Stimulated activated CD4-positive, alpha-beta T cell treated with anti-CD3 and anti-CD28 coated beads, Interleukin-2, amount 100 ng/mL, for 4 hours (primary cell): ENCODE measurements at regions not wholly inside any gene's neighbourhood (a gene's known extent, or its start where the extent isn't known, plus 50 kb on each side); places are given as distances from the start of the nearest gene placed in this dataset.

ENCODE experiments used
- DNase-seq: peaks from one replicate; pipeline ENCODE4 v3.0.0-alpha.2; 2020; ENCODE audit warnings: low read depth

DNA sequence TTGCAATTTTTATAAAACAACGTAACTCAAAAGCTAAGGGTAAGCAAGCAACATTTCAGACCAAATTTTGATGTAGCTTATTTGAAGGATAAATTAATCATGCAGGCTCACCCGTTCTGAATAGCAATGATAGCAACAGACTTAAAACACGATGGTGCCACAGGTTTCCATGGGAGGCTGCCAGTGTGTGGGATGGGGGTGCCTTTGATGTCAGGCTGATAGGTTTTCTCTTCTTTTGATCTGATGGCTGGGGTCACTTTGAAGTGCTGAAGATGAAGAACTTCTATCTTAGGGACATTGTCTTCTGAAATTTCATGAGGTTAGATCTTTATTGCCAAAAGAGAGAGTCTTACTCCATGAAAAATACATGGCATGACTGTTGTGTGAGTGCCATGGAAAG is 206.8 kb downstream of the LPIN1 start:
- no peak for DNase-seq

DNA sequence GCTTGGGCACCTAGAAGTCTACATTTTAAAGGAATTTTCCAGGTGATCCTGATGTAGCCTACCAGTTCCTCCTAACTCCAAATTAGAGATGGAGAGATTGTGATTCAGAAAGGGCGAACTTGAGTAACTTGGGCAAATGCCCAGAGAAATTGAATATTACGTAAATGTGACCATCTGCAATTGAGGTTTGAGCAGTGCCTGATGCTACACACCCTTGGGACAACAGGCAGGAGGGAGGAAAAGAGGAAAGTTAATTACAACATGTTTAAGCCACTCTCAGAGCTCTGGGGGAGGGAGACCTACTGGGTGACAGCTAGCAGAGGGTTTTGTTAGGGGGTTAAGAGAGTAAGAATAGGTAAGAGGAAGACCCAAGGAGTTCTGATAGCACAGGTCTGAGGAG is 208.9 kb downstream of the LPIN1 start:
- no peak for DNase-seq

DNA sequence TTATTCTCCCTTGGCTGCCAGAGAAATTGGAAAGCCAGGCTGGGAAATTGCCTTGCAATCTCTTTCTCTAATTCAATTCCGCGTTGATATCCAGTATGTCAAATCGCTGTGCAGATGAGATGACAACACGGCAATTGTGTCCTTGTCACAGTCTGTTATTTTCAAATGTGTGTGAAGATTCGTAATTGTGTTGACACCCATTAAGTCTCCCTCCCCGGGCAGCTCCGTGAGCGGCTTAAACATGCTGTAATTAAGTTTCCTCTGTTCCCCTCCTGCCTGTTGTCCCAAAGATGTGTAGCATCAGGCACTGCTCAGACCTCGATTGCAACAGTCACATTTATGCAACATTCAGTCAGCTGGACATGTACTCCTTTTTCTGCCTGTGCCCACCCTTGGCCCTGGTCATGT is 209.5 kb downstream of the LPIN1 start:
- DNase-seq: no peak

DNA sequence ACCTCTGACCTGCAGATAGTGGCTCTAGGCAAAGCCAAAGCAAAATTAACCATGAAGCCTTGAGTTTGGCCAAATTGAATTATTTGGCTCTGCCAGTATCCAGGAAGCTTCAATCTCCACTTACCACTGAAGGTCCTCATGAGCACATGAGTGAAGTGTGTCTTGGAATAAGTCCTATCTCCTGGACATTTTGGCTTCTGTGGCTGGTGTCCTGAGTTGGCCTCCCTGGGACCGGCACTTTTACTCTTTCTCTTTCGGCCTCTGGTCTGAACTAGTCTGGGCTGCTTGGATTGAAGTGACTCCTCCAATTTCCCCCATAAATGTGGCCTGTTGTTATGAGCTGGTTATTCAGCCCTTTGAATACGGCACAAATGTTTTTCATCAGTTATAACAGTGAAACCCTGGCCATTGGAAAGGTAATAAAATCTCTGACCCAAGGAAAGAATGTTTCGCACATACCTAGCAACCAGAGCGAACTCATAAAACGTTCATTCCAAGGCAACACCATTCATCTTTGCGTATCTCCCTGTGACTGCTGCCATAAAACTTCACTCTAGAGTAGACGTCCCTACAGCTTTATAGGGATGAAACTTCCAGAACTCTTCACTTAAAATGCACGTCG is 216.4 kb downstream of the LPIN1 start:
- DNase-seq: no peak

DNA sequence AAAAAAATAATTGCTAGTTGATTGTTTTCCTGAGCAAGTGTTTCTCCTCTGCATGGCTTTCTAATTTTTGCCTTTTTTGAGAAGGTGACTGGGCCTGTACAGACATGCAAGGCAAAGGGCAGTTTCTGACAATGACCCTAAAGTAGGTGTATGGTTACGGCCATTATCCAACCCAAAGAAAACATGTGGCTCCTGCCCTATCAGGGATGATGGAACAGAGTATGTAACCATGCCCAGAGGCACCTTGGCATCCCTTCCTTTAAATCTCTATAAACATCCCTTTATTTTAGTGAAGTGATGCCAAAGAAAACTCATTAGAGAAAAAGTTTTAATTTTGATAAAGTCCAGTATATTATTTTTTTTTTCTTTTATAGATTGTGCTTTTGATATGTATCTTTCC is 217.5 kb downstream of the LPIN1 start:
- DNase-seq: no peak

DNA sequence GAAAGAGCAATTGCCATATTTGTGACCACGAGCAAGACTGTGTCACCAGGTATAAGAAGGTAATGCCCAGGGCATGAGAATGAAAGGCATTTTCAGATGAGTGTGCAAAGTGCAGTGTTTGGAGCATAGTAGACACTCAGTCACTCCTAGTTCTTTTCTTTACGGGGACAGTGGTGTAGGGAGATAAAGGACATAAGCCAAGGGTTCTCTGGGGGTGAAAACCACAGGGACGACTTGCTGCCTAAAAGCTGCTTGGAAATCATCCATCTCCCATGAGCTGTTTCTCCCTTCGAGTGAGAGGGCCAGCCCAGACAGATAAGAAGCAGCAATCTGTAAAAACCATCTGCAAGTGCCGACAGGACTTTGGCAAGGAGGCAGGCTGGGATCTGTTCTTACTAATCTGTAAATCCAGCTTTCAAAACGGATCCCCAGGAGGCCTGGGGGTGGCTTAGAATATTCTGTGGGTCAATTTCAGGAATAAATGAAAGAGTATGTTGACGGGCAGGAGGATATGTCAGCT is 221.6 kb downstream of the LPIN1 start:
- DNase-seq: no peak

DNA sequence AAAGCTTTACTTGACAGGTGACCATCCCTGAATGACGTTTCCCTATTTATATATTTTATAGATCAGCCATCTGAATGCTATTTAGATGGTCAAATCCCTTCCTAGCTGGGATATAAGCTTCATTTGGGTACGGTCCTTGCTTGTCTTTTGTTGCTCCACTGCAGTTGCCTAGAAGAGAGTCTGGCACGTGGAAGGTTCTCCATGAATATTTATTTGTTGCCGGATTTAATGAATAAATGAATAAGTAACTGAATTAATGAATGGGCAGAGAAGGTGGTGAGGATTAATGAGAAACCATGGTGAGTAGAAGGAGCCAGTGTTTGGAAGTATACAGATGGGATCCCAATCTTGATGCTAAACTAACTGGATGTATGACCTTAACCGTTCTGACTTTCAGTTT is 222.1 kb downstream of the LPIN1 start:
- DNase-seq: no peak

DNA sequence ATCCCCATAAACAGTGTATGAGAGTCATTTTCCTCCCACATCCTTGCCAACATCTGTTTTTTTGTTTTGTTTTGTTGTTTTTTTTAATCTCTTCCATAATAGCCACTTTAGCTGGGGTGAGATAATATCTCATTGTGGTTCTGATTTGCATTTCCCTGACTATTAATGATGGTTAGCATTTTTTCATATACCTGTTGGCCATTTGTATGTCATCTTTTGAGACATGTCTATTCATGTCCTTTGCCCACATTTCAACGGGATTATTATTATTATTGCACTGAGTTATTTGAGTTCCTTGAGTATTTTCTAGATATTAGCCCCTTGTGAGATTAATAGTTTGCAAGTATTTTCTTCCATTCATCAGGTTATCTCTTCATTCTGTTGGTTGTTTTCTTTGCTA is 223.3 kb downstream of the LPIN1 start:
- DNase-seq: no peak

DNA sequence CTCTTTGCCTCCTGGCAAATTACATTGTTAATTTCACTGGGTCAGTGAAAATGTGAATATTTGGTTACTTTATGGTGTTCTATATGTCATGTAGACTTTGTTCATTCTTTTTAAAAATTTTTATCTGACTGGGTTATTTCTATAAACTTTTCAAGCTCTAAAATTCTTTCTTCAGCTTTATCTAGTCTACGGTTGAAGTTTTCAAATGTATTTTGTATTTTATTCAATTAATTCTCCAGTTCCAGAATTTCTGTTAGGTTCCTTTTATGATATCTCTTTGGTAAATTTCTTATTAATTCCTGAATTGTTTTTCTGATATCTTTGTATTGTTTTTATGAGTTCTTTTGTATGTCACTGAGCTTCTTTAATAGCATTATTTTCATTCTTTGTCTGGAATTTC is 228.1 kb downstream of the LPIN1 start:
- no peak for DNase-seq

DNA sequence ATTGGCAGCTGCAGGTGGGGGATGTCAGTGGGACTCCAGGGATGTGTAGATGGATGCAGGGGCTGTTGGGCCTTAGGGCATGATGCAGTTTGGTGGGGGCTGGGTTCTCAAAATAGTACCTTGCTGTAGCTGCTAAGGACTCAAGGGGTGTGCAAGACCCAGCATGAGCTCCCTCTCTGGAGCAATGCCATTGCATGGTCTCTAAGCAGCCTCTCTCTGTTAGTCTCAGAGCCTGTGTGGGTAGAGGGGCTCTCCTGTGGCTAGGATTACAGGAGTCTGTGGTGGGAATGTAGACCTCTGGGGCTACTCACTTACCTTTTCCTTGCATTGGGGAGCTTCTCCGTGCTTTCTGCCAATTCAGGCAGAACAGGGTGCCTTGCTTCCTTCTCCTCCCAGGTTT is 228.9 kb downstream of the LPIN1 start:
- DNase-seq: no peak

DNA sequence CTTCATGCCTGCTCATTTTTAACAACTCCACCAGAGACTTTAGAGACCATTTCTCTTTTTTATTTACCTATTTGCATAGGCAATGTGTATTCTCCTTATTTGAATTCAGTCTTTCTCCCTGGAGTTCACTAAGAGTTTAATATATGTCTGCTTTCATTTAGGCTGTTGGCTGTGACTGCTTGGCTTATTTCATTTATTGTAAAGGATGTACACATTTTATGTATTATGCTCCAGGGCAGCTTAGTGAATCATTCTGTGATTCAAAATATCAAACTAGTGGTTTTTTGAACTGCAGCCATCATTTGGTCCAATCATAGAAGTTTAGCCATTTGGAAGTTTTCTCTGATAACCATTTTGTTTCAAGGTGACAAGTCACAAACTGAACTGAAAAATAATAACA is 229.6 kb downstream of the LPIN1 start:
- DNase-seq: no peak

DNA sequence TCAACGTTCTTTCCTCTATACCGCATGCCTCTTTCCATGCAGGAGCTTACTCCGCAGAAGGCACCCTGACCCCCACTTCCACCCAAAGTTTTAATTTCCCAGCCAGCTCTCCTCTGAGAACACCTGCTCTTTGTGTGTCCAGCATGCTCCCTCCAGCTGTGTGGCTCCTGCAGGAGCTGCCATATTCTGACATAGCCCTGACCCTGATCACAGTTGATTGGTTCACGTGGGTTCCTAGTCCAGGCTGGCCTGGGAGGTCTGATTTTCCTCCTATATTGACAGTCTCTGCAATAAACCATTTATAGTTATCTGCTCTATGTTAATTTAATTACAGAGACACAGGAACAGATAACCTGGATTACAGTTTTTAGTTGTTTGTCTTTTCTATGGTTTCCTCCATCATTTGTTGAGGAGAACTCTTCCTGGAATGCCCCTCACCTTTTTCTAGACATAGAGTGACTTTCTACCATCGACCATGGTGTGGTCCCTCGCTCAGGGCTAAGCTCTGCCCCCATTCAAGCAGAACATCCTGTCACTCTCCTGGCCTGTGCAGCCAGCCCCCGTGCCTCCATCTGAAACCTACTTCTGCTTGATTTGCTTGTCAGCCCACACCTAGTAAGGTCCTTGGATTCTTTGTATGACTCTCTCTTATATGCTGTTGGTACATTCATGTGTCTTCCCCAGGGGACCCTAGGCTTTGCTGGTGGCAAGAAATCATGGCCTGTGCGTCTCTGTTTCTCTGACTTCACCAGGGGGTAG is 231.5 kb downstream of the LPIN1 start:
- no peak for DNase-seq

DNA sequence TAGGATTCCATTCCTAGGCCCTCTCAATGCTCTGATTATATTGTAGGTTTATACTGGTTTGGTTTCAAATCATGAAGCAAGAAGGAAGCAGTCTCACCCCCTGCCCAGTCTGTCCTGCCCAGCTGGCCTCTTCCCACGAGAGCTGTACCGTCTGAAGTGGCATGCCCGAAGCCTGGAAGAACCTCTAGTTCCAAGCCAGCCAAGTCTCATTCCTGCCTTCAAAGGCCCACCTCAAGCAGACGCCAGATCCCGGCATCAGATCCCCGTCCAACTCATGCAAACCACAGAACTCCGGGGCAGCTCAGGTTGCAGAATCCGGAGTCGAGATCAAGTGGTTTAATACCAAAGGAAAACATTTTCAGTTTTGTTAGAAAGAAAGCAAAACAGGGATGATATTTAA is 234.4 kb downstream of the LPIN1 start:
- DNase-seq: no peak

DNA sequence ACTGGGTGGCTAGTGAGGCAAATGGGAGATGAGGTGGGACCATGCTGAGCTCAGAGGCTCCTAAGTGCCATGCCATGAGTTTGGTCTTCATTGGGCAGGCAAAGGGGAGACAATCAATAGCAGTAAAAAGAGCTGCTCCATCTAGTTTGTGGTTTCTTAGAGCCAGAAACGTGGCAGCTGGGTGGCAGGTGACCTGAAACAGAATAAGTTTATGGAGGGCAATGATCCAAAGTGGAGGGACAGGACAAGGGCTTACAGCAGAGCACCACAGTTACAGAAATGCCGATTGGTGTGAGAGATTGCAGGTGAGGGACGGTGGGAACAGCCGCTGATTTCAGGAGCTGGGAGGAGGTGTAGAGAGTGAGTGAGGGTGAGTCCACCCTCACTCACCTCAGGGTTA is 237.0 kb downstream of the LPIN1 start:
- DNase-seq: no peak

DNA sequence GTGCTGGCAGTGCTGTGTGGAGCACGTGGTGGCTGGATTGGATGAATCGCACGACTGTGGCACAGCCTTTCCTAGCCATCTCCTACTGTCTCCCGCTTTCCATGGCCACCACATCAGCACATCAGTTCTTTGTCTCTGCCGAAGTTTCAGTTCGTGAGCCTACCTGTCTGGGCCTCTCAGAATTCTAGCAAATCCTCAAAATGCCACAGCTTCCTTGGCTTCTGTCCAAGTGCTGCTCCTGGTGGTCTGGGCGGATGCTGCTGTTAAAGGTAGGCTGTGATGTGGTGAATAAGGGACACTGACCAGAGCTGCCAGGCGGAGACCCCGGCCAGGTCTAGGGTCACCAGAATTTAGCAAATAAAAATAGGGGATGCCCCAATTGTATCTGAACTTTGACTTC is 237.4 kb downstream of the LPIN1 start:
- no peak for DNase-seq

DNA sequence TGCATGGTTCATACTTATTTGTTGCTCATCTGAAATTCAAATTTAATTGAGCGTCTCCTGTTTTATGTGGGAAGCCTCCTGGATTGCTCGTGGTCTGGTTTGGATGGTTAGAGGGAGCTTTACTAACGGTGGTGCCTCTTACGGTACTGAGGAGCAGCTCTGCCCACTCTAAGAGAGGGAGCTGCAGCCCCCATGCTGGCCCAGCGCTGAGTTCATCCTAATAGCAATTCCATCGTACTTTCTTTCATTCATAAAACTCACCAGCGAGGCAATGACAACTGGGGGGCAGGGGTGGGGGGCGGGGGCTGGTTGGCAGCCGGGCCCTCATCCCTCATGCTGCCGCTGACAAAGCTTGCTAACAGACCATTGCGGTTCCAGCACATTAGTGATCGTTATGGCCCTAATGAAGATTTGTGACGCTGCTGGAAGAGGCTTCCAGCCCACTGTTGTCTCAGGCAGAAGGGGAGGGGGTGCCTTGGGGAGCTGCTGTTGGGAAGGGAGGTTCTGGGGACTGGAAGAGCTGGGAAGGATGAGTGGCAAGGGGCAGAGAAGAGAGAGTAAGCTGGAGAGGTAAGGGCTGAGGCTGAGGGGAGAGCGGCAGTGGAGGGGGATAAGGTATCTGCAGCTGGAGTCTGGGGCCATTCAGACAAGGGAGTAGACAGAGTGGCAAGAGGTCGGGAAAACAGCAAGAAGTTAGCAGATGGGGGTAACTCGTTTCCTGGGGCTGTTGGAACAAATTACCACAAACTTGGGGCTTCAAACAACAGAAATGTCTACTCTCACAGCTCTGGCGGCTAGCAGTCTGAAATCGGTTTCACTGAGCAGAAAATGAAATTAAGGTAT is 238.1 kb downstream of the LPIN1 start:
- DNase-seq: no peak

DNA sequence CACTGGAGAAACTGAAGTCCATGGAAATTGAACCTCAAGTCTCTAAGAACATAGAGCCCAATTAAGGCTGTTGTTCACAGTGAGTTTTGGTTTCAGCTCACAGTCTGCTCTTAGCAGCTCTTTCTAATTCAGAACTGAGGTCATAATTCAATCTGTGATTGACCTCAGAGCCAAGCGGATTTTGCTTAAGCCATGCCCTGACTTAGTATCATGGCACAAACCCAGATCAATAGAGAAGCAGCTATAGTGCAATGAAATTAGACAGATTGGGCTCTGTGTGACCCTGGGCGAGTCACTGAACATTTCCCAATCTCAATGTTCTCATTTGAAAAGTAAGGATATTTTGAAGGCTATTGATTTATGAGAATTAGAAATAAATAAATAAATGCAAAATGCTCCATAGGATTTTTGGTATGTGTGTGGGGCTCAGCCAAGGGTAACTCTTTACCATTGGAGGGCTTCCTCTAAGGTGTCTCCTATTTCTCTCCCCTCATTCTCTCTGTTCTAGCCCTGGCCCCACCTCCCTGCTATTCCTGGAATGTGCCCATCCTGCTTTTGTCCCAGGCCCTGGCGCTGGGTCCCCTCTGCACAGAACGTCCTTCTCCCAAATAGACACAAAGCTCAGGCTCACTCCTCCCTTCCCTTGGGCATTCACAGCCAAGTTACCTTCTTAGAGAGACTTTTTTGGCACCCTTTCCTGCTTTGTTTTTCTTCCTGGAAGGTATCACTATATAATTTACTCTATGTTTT is 239.6 kb downstream of the LPIN1 start:
- DNase-seq: no peak

DNA sequence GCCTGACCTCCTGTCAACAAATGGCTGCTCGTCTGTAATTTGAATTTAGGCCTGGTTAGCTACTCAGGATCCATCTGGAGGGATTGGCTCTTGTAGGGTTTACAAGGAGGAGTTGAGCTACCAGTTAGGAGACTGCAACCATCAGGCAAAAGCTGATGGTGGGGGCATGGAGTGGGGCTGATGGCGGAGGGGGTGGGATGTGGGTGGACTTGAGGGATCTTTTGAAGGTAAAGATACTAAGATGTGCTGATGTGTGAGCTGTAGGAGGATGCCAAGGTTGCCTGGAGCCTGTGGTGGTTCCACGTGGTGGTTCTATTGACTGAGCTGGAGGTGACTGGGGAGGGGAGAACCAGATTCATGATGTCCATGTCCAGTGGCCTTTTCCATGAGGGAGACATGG is 240.7 kb downstream of the LPIN1 start:
- DNase-seq: no peak

DNA sequence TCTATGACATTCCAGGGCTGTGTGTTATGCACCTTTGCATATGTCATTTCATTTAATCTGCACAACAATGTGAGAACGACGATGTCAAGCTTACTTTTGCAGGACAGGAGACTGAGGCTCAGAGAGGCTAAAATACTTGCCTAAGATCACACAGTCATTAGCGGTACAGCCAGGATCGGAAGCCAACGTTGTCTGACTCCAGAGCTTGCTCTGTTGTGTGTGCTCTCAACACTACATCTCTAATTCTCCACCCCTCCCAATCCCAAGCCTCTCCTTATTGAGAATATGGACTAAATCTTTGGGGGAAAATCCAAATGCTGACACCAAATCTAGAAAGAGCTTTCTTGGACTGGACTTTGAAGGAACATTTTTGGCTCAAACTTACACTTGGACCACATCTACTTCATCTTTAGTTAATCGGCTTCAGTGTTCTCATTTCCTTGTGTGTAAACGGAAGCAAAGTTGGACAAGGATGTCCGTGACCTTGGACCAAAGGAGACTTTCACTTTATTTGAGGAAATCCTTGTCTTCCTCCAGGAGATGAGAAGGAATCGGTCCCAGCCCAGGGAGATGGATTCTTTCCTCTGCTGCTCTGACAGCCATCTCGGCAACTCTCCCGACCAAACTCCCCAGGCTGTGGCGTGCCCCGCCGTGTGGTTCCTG is 242.4 kb downstream of the LPIN1 start:
- DNase-seq: no peak

DNA sequence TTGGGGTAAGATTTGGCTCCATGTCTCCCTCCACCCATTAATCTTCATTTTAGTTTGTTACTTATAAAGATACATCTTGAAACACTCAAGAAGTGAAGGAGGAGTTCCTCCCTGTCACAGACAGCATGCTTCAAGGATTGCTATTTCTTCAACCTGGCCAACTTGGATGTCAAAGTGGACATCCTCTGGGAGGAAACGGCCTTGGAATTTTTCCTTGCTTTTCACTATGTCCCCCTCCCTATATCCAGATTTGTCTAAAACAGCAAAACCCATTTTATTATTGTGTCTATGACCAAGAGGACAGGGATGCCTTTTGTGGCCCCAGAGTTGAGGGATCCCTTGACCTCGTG is 242.9 kb downstream of the LPIN1 start:
- no peak for DNase-seq

DNA sequence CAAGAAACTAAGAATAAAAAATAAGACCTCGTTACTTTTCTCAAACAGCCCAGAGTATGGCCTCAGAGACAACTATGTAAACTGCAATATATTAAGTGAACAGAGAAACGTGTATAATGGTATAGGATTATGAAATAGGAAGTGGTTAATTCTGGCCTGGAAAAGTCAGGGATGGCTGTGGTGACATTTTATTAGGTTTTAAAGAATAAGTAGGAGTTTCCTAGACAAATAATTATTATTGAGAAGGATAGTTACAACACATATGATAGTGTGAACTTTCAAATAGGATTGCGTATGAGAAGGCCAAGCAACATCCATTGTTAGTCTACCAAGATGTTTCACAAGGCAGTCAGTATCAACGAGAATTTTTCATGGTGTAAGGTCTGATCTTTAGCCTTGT is 244.1 kb downstream of the LPIN1 start:
- no peak for DNase-seq

DNA sequence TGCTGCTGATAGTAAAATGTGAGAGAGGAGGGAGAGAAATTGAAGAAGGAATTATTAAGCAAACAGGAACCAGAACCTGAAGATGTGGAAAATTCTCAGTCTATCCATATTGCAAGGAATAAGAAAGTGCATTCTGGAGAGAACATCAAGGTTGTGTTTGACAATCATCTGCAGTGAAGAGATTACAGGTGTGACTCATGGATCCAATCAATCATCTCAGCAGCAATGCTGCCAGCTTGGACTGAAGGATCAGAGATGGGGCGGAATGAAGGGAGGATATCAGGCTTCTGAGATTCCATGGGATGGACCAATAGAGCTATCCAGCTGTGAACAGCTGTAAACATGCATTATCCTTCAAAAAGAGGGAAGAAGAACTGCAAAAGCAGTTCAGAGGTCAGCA is 247.3 kb downstream of the LPIN1 start:
- DNase-seq: no peak
